HEK293T (cell line): ENCODE measurements at regions not wholly inside any gene's neighbourhood (a gene's known extent, or its start where the extent isn't known, plus 50 kb on each side); places are given as distances from the start of the nearest gene placed in this dataset.

Experiments used
- ARNT ChIP-seq: fragments of 450-650 bp; IDR thresholded peaks from 2 replicates; pipeline ENCODE4 v1.6.1; 2017; ENCODE audit warnings: mild to moderate bottlenecking
- BHLHE40 ChIP-seq: fragments of 450-650 bp; IDR thresholded peaks from 2 replicates; pipeline ENCODE4 v1.6.1; 2016; ENCODE audit warnings: mild to moderate bottlenecking, moderate library complexity, borderline replicate concordance
- ELF4 ChIP-seq: fragments of 450-650 bp; IDR thresholded peaks from 2 replicates; pipeline ENCODE4 v1.6.1; 2017; ENCODE audit warnings: antibody characterized with exemption
- FOXK2 ChIP-seq: fragments of 450-650 bp; IDR thresholded peaks from 2 replicates; pipeline ENCODE4 v1.6.1; 2016; ENCODE audit warnings: mild to moderate bottlenecking
- FOXM1 ChIP-seq: fragments of 450-650 bp; IDR thresholded peaks from 2 replicates; pipeline ENCODE4 v1.6.1; 2017; ENCODE audit warnings: mild to moderate bottlenecking, borderline replicate concordance
- HDGF ChIP-seq: fragments of 450-650 bp; IDR thresholded peaks from 2 replicates; pipeline ENCODE4 v1.6.1; 2017; ENCODE audit warnings: antibody characterized with exemption, borderline replicate concordance
- L3MBTL2 ChIP-seq: fragments of 450-650 bp; conservative IDR thresholded peaks from 2 replicates; pipeline ENCODE4 v1.6.1; 2016; ENCODE audit warnings: mild to moderate bottlenecking
- LEF1 ChIP-seq: fragments of 450-650 bp; IDR thresholded peaks from 2 replicates; pipeline ENCODE4 v1.6.1; 2017; ENCODE audit warnings: mild to moderate bottlenecking, borderline replicate concordance
- NFRKB ChIP-seq: fragments of 450-650 bp; IDR thresholded peaks from 2 replicates; pipeline ENCODE4 v1.6.1; 2016; ENCODE audit warnings: mild to moderate bottlenecking, moderate library complexity
- PKNOX1 ChIP-seq: fragments of 450-650 bp; IDR thresholded peaks from 2 replicates; pipeline ENCODE4 v1.6.1; 2016
- SP1 ChIP-seq: fragments of 450-650 bp; IDR thresholded peaks from 2 replicates; pipeline ENCODE4 v1.6.1; 2017
- SUZ12 ChIP-seq: fragments of 450-650 bp; IDR thresholded peaks from 2 replicates; pipeline ENCODE4 v1.6.1; 2016; ENCODE audit warnings: mild to moderate bottlenecking
- TARDBP ChIP-seq: fragments of 450-650 bp; IDR thresholded peaks from 2 replicates; pipeline ENCODE4 v1.6.1; 2016
- ZNF384 ChIP-seq: fragments of 450-650 bp; IDR thresholded peaks from 2 replicates; pipeline ENCODE4 v1.6.1; 2016

GRCh38 chr4:159008671-159009070, 94.2 kb upstream of the RAPGEF2 start:
- no peak for TF ChIP-seq L3MBTL2
- TF ChIP-seq SUZ12 = no peak
- TF ChIP-seq FOXM1 = no peak
- TF ChIP-seq FOXK2 = no peak
- TF ChIP-seq BHLHE40 = no peak
- TF ChIP-seq SP1 = no peak
- TF ChIP-seq ELF4 = no peak
- no peak for TF ChIP-seq ARNT
- TF ChIP-seq TARDBP = no peak
- TF ChIP-seq LEF1 = no peak
- TF ChIP-seq HDGF = no peak
- TF ChIP-seq ZNF384 = no peak
- no peak for TF ChIP-seq NFRKB
- TF ChIP-seq PKNOX1 = no peak
